CD14-positive monocyte (primary cell): ENCODE measurements at regions not wholly inside any gene's neighbourhood (a gene's known extent, or its start where the extent isn't known, plus 50 kb on each side); places are given as distances from the start of the nearest gene placed in this dataset.

Source experiments
- DNase-seq, 3 donors: peaks; one replicate each; pipeline ENCODE4 v3.0.0-alpha.2; 2011 to 2022
- H2AFZ ChIP-seq: 2 replicates; pipeline ENCODE4 v1.6.0; 2012; ENCODE audit warnings: mild to moderate bottlenecking, low read depth, low read length, inconsistent platforms; ENCODE audit not compliant: insufficient read depth, poor library complexity, severe bottlenecking
- H3K27ac ChIP-seq, 2 donors: 1 replicate in 1 of 2; 2 replicates in 1 of 2; pipeline ENCODE4 v1.5.1; 2012 to 2013; ENCODE audit warnings: low read length in 2 of 2, control low read depth in 1 of 2, inconsistent platforms in 1 of 2, low read depth in 1 of 2, mild to moderate bottlenecking in 1 of 2
- H3K27me3 ChIP-seq, 2 donors: one replicate each; pipeline versions ENCODE4 v1.6.0 to v1.6.1; 2011 to 2013; ENCODE audit warnings: low read length in 2 of 2; ENCODE audit not compliant: control insufficient read depth in 2 of 2, insufficient read depth in 2 of 2
- H3K36me3 ChIP-seq, 2 donors: replicated peaks in 1 of 2; 1 replicate in 1 of 2; 2 replicates in 1 of 2; pipeline versions ENCODE4 v1.5.1 to v1.6.1; 2012 to 2013; ENCODE audit warnings: low read length in 2 of 2, control low read depth in 1 of 2, inconsistent platforms in 1 of 2, mild to moderate bottlenecking in 1 of 2; ENCODE audit not compliant: insufficient read depth in 2 of 2, control insufficient read depth in 1 of 2
- H3K4me1 ChIP-seq, 2 donors: 1 replicate in 1 of 2; 2 replicates in 1 of 2; pipeline versions ENCODE4 v1.5.1 to v1.6.1; 2012 to 2013; ENCODE audit warnings: low read length in 2 of 2, control low read depth in 1 of 2, inconsistent platforms in 1 of 2, mild to moderate bottlenecking in 1 of 2, moderate library complexity in 1 of 2; ENCODE audit not compliant: insufficient read depth in 2 of 2, control insufficient read depth in 1 of 2
- H3K4me2 ChIP-seq: replicated peaks from 2 replicates; pipeline ENCODE3; 2012; ENCODE audit warnings: low read length, moderate library complexity, mild to moderate bottlenecking; ENCODE audit not compliant: poor library complexity, severe bottlenecking; ENCODE audit errors: extremely low read depth
- H3K4me3 ChIP-seq, 3 experiments: fragments of 200-600 bp in 1 of 3; sonication (generic) in 1 of 3; replicated peaks in 1 of 3; 1 replicate in 2 of 3; 2 replicates in 1 of 3; pipeline ENCODE4 v1.5.1; 2011 to 2013; ENCODE audit warnings: low read length in 3 of 3, mild to moderate bottlenecking in 3 of 3, control low read depth in 2 of 3, low read depth in 2 of 3, inconsistent platforms in 1 of 3, moderate library complexity in 1 of 3
- H3K79me2 ChIP-seq: 2 replicates; pipeline ENCODE4 v1.6.0; 2012; ENCODE audit warnings: mild to moderate bottlenecking, control low read depth, inconsistent platforms, low read length, moderate library complexity; ENCODE audit not compliant: insufficient read depth
- H3K9ac ChIP-seq: 2 replicates; pipeline ENCODE4 v1.6.0; 2017; ENCODE audit warnings: low read length, mild to moderate bottlenecking; ENCODE audit not compliant: insufficient read depth, poor library complexity, severe bottlenecking
- H3K9me3 ChIP-seq, 2 donors: replicated peaks in 1 of 2; 1 replicate in 1 of 2; 2 replicates in 1 of 2; pipeline versions ENCODE4 v1.5.1 to v1.6.1; 2012 to 2013; ENCODE audit warnings: low read length in 2 of 2, control low read depth in 1 of 2; ENCODE audit not compliant: control insufficient read depth in 1 of 2, insufficient read depth in 1 of 2
- H4K20me1 ChIP-seq: 2 replicates; pipeline ENCODE4 v1.6.0; 2012; ENCODE audit warnings: mild to moderate bottlenecking, low read length, control low read depth, moderate library complexity; ENCODE audit not compliant: insufficient read depth
- H3K27ac Mint-ChIP-seq, 7 donors: one replicate each; pipeline ENCODE4 v1.8.0; 2020; ENCODE audit warnings: mild to moderate bottlenecking in 7 of 7, mixed read lengths in 7 of 7, moderate library complexity in 6 of 7, inconsistent platforms in 2 of 7
- H3K27me3 Mint-ChIP-seq, 3 donors: one replicate each; pipeline ENCODE4 v1.8.0; 2021 to 2022; ENCODE audit warnings: low read depth in 3 of 3, mild to moderate bottlenecking in 3 of 3, mixed read lengths in 3 of 3, moderate library complexity in 3 of 3, inconsistent platforms in 1 of 3
- H3K36me3 Mint-ChIP-seq, 2 donors: one replicate each; pipeline ENCODE4 v1.8.0; 2020; ENCODE audit warnings: mixed read lengths in 2 of 2, inconsistent platforms in 1 of 2, mild to moderate bottlenecking in 1 of 2
- H3K4me1 Mint-ChIP-seq: one replicate; pipeline ENCODE4 v1.8.0; 2020; ENCODE audit warnings: mild to moderate bottlenecking, mixed read lengths
- H3K4me3 Mint-ChIP-seq, 2 donors: one replicate each; pipeline ENCODE4 v1.8.0; 2020; ENCODE audit warnings: mild to moderate bottlenecking in 2 of 2, mixed read lengths in 2 of 2, moderate library complexity in 1 of 2
- H3K9me3 Mint-ChIP-seq, 7 donors: one replicate each; pipeline ENCODE4 v1.8.0; 2020 to 2022; ENCODE audit warnings: mixed read lengths in 7 of 7, mild to moderate bottlenecking in 6 of 7, moderate library complexity in 6 of 7, inconsistent platforms in 2 of 7
- CTCF ChIP-seq: fragments of 200-600 bp; IDR thresholded peaks from one replicate; pipeline ENCODE4 v1.8.0; 2022; ENCODE audit warnings: antibody characterized with exemption, mild to moderate bottlenecking
- WGBS: methylation state at CpG from one replicate; pipeline ENCODE4 v1.1.5; 2013; ENCODE audit warnings: missing lambda C conversion rate; ENCODE audit not compliant: insufficient coverage; 5-methylcytosine and 5-hydroxymethylcytosine counted together
- intact Hi-C, 2 donors: fragments of 100-400 bp; cut with micrococcal nuclease; formaldehyde crosslinking; loops; one replicate each; pipeline versions ENCODE4 v1.15.0 to v1.15.1; 2023

DNA sequence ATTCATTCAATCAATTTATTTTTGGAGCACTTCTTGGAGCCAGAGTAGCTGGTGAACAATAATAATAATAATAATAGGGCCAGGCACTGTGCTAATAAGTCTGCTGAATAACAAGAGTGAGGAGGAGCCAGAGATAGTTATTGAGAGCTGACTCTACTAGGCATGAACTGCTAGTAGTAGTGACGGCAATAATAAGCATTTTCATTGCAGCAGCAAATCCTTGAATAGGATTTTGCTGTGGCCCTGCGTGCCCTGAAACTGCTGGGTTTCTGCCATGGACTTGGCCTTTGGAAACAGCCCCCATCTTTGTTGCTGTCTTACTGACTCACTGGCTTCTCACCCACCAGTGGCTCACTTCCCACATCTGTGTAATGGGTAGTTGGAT lies 545.9 kb downstream of the MIAT start:
- no peak for DNase-seq
- Histone ChIP-seq H3K27me3 (peaks cover 2 to 11% of the 10 kb centered on the region in 2 donors), H2AFZ (no peak overlapping the region), H3K4me3 (no peak overlapping the region), H3K4me1 (no peaks in the 10 kb centered on the region), H3K27ac (no peak overlapping the region), H3K9ac (no peak overlapping the region), H3K79me2 (no peaks in the 10 kb centered on the region), H3K9me3 (no peaks in the 10 kb centered on the region), H3K4me2 (no peak overlapping the region), H3K36me3 (no peaks in the 10 kb centered on the region), H4K20me1 (no peaks in the 10 kb centered on the region)
- Mint-ChIP-seq H3K27ac (no peak overlapping the region), H3K4me1 (no peaks in the 10 kb centered on the region), H3K36me3 (no peaks in the 10 kb centered on the region), H3K4me3 (no peak overlapping the region), H3K9me3 (peaks cover 0 to 7% (median 0%) of the 10 kb centered on the region in 7 donors), H3K27me3 (peaks cover 13 to 28% (median 19%) of the 10 kb centered on the region in 3 donors)
- no peak for TF ChIP-seq CTCF
- 95% methylated on average over 2 of the region's 2 CpGs for WGBS
- intact Hi-C loops: no loop called here

- Histone ChIP-seq H3K9me3 (no peaks in the 10 kb centered on the region), H4K20me1 (no peaks in the 10 kb centered on the region), H3K9ac (no peak overlapping the region), H3K27ac (no peak overlapping the region), H3K4me3 (no peak overlapping the region), H3K79me2 (no peaks in the 10 kb centered on the region), H3K27me3 (peaks cover 2 to 11% of the 10 kb centered on the region in 2 donors), H3K4me2 (no peak overlapping the region), H3K4me1 (no peaks in the 10 kb centered on the region), H2AFZ (no peak overlapping the region), H3K36me3 (no peaks in the 10 kb centered on the region)
- intact Hi-C loops: no loop called here
- DNase-seq: no peak
- no peaks in the 10 kb centered on the region for H3K4me1 Mint-ChIP-seq
- H3K4me3 Mint-ChIP-seq: no peak overlapping the region
- no peak for TF ChIP-seq CTCF
- H3K9me3 Mint-ChIP-seq: peaks cover 0 to 7% (median 0%) of the 10 kb centered on the region in 7 donors
- H3K36me3 Mint-ChIP-seq: no peaks in the 10 kb centered on the region
- WGBS: 88% methylated on average over 1 of the region's 5 CpGs
- H3K27ac Mint-ChIP-seq: no peak overlapping the region
- H3K27me3 Mint-ChIP-seq: peaks cover 12 to 21% (median 19%) of the 10 kb centered on the region in 3 donors
These were observed 546.9 kb downstream of the MIAT start for GRCh38 chr22:27204280-27204679.
